GM12874 (cell line): ENCODE measurements at regions not wholly inside any gene's neighbourhood (a gene's known extent, or its start where the extent isn't known, plus 50 kb on each side); places are given as distances from the start of the nearest gene placed in this dataset.
A peak's percentile ranks its signal among the peaks of the same experiment; 100 is the strongest.

ENCODE experiments used
- TF ChIP-seq, protein P1 (sequence below): IDR thresholded peaks from 2 replicates; pipeline ENCODE4 v1.5.1; 2011; ENCODE audit warnings: low read depth, mild to moderate bottlenecking, control low read depth, low read length, moderate library complexity; ENCODE audit not compliant: insufficient read depth

DNA sequence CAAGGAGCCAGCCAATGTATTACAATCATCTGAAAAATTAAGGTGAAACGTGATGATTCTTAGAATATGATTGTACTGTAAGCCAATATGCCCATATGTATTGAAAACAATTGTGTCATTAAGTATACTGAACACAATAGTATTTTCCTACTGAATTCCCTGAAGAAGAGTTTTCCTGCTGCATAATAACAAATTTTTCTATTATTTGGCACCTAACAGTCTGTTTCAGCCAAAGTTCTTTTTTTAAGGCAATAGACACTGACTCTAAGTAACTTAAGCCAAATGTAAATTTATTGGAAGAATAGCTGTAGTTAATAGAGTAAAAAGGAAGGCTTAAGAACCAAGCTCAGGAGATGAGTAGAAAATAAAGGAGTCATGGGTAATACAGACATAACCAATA lies 220.6 kb downstream of the PPP4R3C start:
- TF ChIP-seq, protein P1, sequence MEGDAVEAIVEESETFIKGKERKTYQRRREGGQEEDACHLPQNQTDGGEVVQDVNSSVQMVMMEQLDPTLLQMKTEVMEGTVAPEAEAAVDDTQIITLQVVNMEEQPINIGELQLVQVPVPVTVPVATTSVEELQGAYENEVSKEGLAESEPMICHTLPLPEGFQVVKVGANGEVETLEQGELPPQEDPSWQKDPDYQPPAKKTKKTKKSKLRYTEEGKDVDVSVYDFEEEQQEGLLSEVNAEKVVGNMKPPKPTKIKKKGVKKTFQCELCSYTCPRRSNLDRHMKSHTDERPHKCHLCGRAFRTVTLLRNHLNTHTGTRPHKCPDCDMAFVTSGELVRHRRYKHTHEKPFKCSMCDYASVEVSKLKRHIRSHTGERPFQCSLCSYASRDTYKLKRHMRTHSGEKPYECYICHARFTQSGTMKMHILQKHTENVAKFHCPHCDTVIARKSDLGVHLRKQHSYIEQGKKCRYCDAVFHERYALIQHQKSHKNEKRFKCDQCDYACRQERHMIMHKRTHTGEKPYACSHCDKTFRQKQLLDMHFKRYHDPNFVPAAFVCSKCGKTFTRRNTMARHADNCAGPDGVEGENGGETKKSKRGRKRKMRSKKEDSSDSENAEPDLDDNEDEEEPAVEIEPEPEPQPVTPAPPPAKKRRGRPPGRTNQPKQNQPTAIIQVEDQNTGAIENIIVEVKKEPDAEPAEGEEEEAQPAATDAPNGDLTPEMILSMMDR = no peak

DNA sequence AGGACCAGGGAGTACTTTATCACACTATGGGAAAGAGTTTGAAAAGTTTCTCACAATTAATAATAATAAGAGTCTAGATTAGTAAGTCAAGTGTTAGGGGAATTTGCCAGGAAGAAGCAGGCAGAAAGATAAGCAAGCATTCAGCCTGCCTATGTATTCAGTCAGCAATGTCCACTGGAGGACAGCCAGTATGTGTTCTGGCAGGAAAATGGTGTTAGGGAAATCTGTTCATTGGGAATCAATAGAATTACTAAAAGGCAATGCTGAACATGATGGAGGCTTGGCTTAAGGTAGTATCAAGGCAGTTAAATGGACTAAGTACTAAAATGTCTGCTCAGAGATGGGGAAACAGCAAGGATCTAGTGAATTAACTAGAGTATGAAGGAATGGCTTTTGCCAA lies 221.2 kb downstream of the PPP4R3C start:
- TF ChIP-seq, protein P1 = no peak

DNA sequence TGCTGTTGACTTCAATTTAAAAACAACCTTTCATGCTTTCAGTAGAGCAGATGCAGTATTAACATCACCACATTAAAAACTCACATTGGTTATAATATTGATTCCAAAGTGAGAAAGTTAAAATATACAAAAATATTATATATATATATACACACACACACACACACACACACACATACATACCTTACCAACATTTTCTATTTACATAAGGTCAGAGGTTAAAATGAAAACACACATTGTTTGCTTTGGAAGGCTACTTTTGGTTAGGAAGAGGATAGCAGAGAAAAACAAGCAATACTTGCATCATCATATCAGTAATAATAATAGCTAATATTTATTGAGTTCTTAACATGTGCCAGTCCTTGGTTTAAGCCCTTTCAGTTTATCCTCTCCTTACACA lies 226.5 kb downstream of the PPP4R3C start:
- TF ChIP-seq, protein P1 = no peak

DNA sequence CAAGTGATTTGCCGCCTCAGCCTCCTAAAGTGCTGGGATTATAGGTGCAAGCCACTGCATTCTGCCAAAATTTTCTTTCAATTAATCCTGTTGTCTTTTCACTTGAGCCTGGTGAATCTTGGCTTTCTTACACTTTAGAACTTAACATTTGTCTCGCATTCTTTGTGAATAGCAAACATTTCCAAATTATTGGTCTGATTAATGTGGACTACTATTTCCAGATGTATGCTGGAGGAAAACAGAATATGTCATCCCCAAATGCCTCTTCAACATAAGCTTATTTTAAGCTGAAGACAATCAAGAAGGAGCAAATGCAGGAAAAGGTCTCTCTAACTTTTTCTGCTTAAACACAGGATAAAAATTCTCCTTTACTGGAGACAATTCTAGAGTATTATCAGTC lies 233.4 kb downstream of the PPP4R3C start:
- TF ChIP-seq, protein P1 = no peak

DNA sequence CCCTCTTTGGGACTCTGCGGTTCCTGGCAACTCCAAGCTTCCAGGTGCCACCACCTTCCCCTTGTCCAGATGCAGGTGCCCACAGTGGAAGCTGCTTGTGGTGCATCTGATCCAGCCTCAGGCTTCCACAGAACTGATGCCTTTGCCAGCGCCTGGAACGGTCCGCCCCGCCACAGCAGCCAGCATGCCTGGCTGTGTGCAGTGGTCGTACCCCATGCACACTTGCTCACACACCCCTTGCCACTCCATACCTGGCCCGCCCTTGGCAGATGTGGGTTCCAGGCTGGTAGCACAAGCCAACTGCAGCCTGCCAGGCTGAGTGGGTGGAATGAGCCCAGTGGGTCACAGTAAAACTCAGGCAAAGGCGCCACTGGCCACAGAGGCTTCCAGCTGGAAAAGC lies 240.5 kb downstream of the PPP4R3C start:
- TF ChIP-seq, protein P1 = no peak

DNA sequence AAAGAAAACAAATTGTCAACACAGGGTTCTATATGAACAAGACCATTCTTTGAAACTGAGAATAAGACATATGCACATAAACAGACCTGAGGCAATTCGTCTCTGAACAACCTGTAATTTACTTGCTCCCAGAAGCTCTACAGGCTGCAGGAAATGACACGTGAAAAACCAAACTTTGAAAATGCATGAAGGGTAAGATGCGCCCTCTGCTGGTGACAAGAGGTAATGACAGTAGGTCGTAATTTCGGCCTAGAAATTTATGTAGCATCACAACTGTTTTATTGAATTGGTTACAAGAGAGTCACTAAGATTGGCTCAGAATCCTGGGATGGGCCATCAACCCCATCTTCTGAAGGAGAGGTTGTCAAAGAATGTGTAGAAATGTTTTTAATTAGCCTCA lies 276.5 kb downstream of the PPP4R3C start:
- TF ChIP-seq, protein P1 = peak; percentile 47; the same call in 1 of the 2 replicates

DNA sequence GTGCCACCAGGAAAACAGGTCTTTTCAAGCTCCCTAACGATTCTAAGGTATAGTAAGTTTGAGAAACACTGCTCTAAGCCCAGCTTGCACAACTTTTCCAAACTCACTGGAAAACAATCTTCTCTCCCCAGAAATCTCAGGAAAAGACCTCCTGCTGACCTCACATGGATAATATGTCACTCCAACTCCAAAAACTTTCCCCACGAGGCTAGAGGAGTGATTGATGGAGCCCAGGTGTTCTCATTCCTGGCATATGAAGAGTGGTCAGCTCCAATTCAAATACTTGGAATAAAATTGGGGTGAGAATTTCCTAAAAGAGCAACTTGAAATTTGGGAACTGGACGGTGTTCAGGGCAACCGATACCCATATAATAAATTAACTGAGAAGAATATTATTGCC lies 299.9 kb downstream of the PPP4R3C start:
- TF ChIP-seq, protein P1 = no peak

DNA sequence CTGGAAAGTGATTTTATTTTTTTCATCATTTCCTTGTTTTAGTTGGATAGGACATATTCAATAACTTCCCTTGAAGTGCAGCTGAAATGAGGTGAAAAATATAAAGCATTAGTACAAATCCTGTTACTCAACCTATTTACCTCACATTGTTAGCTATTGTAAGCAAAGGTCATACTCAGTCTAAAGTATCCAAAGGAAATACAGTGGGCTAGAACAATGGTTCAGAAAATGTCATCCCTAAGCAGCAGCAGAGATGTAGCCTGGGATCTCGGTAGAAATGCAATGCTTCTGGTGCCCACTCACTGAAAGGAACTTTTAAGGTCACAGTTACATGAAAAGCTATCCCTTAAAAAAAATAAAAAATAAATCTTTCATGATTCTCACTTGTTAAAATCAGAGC lies 300.6 kb downstream of the PPP4R3C start:
- TF ChIP-seq, protein P1 = no peak
